Activated B cell treated with CpG ODN at 0.5 μM for 24 hours (primary cell): ENCODE measurements at regions not wholly inside any gene's neighbourhood (a gene's known extent, or its start where the extent isn't known, plus 50 kb on each side); places are given as distances from the start of the nearest gene placed in this dataset.

Source experiments
- ATAC-seq: fragments of 200-7000 bp; cut with Tn5 transposase; one replicate; pipeline ENCODE4 v1.10.0; 2021; ENCODE audit warnings: low read depth, mild to moderate bottlenecking, moderate library complexity
- CTCF ChIA-PET: fragments of 350-600 bp; sonication (Branson Sonifier 250); formaldehyde crosslinking; loops from one replicate; lab custom pipeline; 2021; ENCODE audit warnings: antibody characterized with exemption; lab: Charles Lee
- POLR2A ChIA-PET: fragments of 350-600 bp; sonication (Branson Sonifier 250); formaldehyde crosslinking; loops from one replicate; lab custom pipeline; 2021; ENCODE audit warnings: antibody characterized with exemption; lab: Charles Lee
- DNase-seq: peaks from one replicate; pipeline ENCODE4 v3.0.0; 2022
- H3K27ac Mint-ChIP-seq: one replicate; pipeline ENCODE4 v1.8.0; 2020; ENCODE audit warnings: mixed read lengths
- H3K27me3 Mint-ChIP-seq: one replicate; pipeline ENCODE4 v1.8.0; 2021; ENCODE audit warnings: mixed read lengths
- H3K36me3 Mint-ChIP-seq: one replicate; pipeline ENCODE4 v1.8.0; 2021; ENCODE audit warnings: low read depth, mixed read lengths
- H3K4me1 Mint-ChIP-seq: one replicate; pipeline ENCODE4 v1.8.0; 2021; ENCODE audit warnings: mixed read lengths
- H3K4me3 Mint-ChIP-seq: one replicate; pipeline ENCODE4 v1.8.0; 2020; ENCODE audit warnings: mild to moderate bottlenecking, mixed read lengths
- H3K9me3 Mint-ChIP-seq: one replicate; pipeline ENCODE4 v1.8.0; 2020; ENCODE audit warnings: mixed read lengths
- intact Hi-C: fragments of 100-400 bp; cut with micrococcal nuclease; formaldehyde crosslinking; loops from one replicate; pipeline ENCODE4 v1.15.1; 2024
- TF ChIP-seq, protein P1 (sequence below): fragments of 200-600 bp; IDR thresholded peaks from one replicate; pipeline ENCODE4 v1.8.0; 2022; ENCODE audit warnings: antibody characterized with exemption, mild to moderate bottlenecking

DNA sequence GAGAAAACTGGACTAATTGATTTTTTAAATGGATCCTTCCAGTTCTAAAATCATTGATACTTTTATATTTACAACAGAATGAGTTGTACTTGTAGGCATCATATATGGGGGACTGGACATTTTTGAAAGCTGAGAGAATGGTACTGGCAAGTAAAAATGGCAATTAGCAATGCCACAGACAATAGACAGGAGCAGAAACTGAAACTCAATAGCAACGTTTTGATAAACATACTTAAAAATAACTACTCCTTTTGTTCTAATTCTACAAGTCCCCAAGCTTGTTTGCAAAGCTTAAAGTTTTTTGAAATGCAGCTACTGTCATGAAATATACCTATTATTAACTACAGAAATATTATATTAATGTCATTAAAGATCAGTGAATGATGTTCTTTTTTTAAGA is 52.8 kb upstream of the FBXL7 start:
- no peaks in the 10 kb centered on the region for H3K4me1 Mint-ChIP-seq
- peaks cover 3% of the 10 kb centered on the region for H3K9me3 Mint-ChIP-seq
- H3K36me3 Mint-ChIP-seq = no peaks in the 10 kb centered on the region
- no peak overlapping the region for H3K27ac Mint-ChIP-seq
- intact Hi-C loops = no loop called here
- DNase-seq (no peak), ATAC-seq (no peak)
- no peak overlapping the region for H3K4me3 Mint-ChIP-seq
- TF ChIP-seq, protein P1, sequence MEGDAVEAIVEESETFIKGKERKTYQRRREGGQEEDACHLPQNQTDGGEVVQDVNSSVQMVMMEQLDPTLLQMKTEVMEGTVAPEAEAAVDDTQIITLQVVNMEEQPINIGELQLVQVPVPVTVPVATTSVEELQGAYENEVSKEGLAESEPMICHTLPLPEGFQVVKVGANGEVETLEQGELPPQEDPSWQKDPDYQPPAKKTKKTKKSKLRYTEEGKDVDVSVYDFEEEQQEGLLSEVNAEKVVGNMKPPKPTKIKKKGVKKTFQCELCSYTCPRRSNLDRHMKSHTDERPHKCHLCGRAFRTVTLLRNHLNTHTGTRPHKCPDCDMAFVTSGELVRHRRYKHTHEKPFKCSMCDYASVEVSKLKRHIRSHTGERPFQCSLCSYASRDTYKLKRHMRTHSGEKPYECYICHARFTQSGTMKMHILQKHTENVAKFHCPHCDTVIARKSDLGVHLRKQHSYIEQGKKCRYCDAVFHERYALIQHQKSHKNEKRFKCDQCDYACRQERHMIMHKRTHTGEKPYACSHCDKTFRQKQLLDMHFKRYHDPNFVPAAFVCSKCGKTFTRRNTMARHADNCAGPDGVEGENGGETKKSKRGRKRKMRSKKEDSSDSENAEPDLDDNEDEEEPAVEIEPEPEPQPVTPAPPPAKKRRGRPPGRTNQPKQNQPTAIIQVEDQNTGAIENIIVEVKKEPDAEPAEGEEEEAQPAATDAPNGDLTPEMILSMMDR = no peak
- CTCF ChIA-PET = no interaction called here
- POLR2A ChIA-PET = no interaction called here
- no peaks in the 10 kb centered on the region for H3K27me3 Mint-ChIP-seq

DNA sequence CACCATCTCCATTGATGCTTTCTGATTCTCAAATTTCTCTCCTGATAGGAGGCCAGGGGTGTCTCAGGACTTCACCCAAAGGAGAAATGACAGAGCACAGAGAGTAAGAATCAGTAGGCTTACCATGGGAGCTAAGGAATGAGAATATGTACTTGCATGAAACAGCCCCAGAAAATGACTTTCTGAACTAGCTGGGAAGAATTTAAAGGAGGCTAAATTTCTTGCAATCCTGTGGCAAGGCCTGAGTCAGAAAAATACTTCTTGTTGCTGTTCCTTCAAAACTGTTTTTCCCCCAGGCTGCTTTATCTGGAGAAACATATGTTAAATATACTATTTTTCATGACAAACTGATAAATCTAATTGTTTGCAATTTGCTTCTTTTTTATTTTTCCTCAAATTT is 53.4 kb upstream of the FBXL7 start:
- TF ChIP-seq, protein P1 = no peak
- DNase-seq (no peak), ATAC-seq (no peak)
- H3K27me3 Mint-ChIP-seq = no peaks in the 10 kb centered on the region
- H3K4me1 Mint-ChIP-seq = no peaks in the 10 kb centered on the region
- H3K27ac Mint-ChIP-seq = no peak overlapping the region
- H3K36me3 Mint-ChIP-seq = no peaks in the 10 kb centered on the region
- no peak overlapping the region for H3K4me3 Mint-ChIP-seq
- ChIA-PET CTCF (no interaction called here), POLR2A (no interaction called here)
- intact Hi-C loops = no loop called here
- H3K9me3 Mint-ChIP-seq = peaks cover 3% of the 10 kb centered on the region

DNA sequence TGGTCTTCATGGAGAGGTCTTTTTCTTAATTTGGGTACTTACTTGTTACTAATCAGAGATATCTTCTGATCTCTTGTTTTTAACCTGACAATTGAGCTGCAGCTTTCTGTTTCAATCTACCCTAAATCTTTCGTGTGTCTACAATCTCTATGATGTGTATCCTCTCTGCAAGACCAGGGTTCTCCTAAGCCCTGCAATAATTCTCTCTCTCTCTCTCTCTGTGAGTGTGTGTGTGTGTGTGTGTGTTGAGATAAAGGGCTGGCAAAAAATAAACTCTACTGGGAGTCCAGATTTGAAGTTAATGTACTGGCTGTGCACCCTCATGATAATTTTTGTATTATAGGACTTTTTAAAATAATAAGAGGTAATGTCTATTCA is 57.8 kb upstream of the FBXL7 start:
- CTCF ChIA-PET = no interaction called here
- Mint-ChIP-seq H3K4me3 (no peak overlapping the region), H3K27me3 (no peaks in the 10 kb centered on the region), H3K36me3 (no peaks in the 10 kb centered on the region), H3K9me3 (peaks cover 9% of the 10 kb centered on the region), H3K27ac (no peak overlapping the region), H3K4me1 (no peaks in the 10 kb centered on the region)
- TF ChIP-seq, protein P1 = no peak
- POLR2A ChIA-PET = no interaction called here
- no peak for DNase-seq
- intact Hi-C loops = no loop called here
- ATAC-seq = no peak

DNA sequence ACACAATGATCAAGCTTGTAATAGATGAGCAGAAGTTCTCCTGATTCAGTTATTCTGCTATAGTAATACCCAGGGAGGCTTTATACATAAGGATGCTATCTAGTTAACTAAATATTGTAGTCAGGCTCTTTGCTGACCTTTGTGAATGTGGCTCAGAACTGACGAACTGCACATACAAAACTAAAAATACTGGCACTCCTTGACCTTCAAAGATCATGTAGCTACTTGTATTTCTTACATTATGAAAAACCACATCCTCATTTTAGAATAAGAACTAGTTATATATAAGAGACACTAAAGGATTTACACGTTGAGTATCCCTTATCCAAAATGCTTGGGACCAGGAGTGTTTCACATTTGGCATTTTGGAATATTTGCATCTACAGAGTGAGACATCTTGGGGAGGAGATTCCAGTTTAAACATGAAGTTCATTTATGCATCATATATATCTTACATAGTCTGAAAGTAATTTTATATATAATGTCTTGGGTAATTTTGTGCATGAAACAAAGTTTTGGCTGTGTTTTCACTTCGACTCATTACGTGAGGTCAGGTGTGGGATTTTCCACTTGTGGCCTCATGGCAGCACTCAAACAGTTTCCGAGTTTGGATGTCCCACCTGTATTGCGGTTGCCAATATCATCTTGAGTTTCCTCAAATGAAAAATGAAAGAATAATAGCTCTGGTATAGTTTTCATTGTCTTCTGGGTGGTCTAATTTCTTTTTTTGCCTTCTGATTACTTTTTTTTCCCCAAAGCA is 58.4 kb upstream of the FBXL7 start:
- TF ChIP-seq, protein P1 = no peak
- H3K27ac Mint-ChIP-seq = no peak overlapping the region
- no peaks in the 10 kb centered on the region for H3K36me3 Mint-ChIP-seq
- no peaks in the 10 kb centered on the region for H3K27me3 Mint-ChIP-seq
- no peak overlapping the region for H3K4me3 Mint-ChIP-seq
- ATAC-seq (no peak), DNase-seq (no peak)
- CTCF ChIA-PET = no interaction called here
- no peaks in the 10 kb centered on the region for H3K4me1 Mint-ChIP-seq
- POLR2A ChIA-PET = no interaction called here
- intact Hi-C loops = no loop called here
- H3K9me3 Mint-ChIP-seq = peaks cover 9% of the 10 kb centered on the region

GRCh38 chr5:15440434-15440833 is 59.5 kb upstream of the FBXL7 start:
- TF ChIP-seq, protein P1 = no peak
- Mint-ChIP-seq H3K4me1 (no peaks in the 10 kb centered on the region), H3K9me3 (peaks cover 9% of the 10 kb centered on the region), H3K36me3 (no peaks in the 10 kb centered on the region), H3K27ac (no peak overlapping the region), H3K4me3 (no peak overlapping the region), H3K27me3 (no peaks in the 10 kb centered on the region)
- CTCF ChIA-PET = no interaction called here
- ATAC-seq (no peak), DNase-seq (no peak)
- POLR2A ChIA-PET = no interaction called here
- intact Hi-C loops = no loop called here
